HG02970 (cell line): ENCODE measurements at regions not wholly inside any gene's neighbourhood (a gene's known extent, or its start where the extent isn't known, plus 50 kb on each side); places are given as distances from the start of the nearest gene placed in this dataset.
"Not testable (repeated sequence)": the region's sequence is repeated elsewhere in the genome, so short reads cannot be mapped to it uniquely, and the experiment has no call there.

Experiments
- ATAC-seq: cut with Tn5 transposase; IDR thresholded peaks from one replicate; pipeline ENCODE4 v1.9.1; 2021; ENCODE audit warnings: mild to moderate bottlenecking, moderate library complexity, moderate number of reproducible peaks; ENCODE audit not compliant: unreplicated experiment, low FRiP score

GRCh38 chr2:215726070-215726469 lies 287.3 kb downstream of the MREG start:
- ATAC-seq, result no peak

- no peak for ATAC-seq
Observed at GRCh38 chr2:215724146-215724545, 288.3 kb upstream of the FN1 start.

GRCh38 chr2:215723631-215724011 lies 287.8 kb upstream of the FN1 start:
- ATAC-seq, result no peak

DNA sequence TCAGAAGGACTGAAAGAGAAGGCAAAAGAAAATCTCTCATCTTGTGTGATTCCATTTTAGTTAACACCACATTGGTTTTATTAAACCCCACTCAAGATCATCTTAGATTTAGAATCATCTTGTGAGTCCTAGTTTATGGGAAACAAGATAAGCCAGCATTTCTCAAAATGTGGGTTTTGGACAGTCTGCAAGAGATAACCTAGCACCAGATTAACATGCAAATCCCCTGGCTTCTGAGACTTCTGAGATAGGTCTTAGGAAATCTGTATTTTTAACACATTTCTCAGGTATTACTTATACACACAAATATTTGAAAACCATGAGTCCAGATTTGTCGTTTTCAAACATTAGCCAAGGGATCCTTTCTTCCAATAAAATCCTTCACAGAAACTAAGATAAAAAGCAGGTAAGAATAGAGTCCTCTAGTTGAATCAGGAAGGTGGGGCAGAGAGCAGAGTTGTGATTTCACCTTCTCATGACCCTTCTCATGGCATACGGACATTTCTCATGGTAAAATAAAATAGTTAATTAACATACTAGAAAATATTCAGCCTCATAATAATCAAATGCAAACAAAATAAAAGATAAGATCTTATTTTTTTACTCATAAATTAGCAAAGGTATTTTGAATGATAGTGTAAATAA lies 287.2 kb upstream of the FN1 start:
- ATAC-seq, result no peak

GRCh38 chr2:215722125-215722524 lies 286.3 kb upstream of the FN1 start:
- no peak for ATAC-seq

- not testable (repeated sequence) for ATAC-seq
Observed at GRCh38 chr2:215721515-215721914, 285.6 kb upstream of the FN1 start.

DNA sequence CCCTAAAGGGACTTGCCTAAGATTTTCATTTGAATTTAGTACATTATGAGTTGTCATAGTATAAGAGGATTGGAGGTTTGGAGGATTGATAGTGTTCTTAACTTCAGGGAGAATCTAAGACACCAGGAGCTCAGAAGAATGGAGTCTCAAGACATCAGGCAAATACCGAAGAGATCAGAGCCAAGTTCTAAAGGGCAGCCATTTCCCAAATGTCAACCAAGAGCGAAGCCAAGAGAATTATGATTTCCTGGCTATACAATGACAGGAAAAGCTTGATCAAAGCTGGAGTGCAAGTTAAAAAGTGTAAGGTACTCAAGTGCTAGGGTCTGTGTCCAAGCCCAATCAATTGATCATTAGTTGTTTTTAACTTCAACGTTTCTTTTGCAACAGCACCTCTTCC lies 283.0 kb upstream of the FN1 start:
- ATAC-seq, result no peak

DNA sequence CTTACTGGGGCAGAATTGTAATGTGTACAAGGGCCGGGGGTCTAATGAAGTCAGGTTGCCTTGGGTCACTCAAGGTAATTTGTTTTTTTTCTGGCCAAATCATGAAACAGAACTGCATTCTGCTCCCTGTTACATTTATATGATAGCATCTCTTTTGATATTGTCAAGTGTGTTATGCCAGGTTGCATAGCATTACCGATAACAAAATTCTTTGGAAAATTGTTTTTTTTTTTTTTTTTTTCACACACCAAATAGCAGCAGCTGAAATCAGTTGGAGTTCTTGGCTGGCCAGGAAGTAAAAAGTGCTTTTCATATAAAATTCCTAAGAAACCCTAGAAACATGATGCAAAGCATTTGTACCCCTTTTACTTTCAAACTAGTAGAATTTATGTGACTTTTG lies 282.6 kb upstream of the FN1 start:
- no peak for ATAC-seq

DNA sequence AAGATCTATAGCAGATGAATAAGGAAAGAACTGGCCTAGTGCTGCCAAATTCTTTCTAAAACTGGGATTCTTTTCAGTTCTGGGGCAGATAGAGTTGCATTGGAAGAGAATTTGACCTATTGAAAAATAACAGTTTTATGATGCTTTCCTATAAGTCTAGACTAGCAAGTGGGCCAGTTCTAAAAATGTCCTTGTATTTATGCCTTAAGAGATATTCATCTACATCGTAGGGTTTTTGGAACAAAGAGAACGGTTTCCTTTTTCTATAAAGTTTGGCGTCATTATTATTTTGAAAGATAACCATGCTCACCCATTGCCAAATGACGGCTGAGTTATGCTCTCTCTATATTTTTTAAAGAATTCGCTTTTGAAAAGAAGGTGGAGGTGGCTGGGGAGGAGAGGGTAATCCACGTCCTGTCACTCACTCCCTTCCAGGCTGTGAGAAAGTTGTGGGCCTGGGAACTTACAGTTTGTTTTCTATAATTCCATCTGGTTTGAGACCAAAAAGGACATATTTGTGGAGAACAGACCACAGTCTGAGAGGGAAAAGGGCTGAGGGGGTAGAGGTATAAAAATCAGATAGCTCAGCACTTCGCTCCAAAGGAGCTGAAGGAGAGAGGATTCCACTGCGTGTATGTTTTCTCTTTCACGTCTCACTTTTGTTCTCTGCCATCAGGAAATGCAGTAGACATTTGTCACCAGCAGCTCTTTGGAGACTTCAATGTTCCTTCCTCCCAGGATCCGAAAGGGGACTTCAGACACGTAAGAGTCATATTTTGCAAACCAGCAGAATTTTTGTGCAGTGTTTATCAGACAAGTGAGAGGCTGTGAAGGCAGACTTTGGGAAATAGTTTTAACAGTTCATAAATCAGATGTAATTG lies 281.9 kb upstream of the FN1 start:
- no peak for ATAC-seq

DNA sequence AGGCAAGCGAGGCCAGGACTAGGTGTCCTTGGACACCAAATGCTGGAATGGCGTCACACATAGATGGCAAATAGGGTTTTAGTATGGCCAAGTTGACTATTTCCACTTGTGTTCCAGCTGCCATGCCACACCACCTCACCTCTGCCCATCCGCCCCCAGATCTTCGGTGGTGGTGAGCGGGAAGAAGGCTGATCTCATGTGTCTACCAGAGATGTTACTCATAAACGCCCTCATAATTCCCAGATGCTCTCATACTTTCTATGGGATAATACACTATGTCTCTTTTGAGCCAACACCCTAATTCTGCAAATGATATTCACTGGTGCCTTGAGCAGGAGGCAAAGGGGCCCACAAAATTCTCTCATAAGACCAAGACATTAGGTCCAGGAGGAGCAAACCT lies 281.1 kb upstream of the FN1 start:
- no peak for ATAC-seq

DNA sequence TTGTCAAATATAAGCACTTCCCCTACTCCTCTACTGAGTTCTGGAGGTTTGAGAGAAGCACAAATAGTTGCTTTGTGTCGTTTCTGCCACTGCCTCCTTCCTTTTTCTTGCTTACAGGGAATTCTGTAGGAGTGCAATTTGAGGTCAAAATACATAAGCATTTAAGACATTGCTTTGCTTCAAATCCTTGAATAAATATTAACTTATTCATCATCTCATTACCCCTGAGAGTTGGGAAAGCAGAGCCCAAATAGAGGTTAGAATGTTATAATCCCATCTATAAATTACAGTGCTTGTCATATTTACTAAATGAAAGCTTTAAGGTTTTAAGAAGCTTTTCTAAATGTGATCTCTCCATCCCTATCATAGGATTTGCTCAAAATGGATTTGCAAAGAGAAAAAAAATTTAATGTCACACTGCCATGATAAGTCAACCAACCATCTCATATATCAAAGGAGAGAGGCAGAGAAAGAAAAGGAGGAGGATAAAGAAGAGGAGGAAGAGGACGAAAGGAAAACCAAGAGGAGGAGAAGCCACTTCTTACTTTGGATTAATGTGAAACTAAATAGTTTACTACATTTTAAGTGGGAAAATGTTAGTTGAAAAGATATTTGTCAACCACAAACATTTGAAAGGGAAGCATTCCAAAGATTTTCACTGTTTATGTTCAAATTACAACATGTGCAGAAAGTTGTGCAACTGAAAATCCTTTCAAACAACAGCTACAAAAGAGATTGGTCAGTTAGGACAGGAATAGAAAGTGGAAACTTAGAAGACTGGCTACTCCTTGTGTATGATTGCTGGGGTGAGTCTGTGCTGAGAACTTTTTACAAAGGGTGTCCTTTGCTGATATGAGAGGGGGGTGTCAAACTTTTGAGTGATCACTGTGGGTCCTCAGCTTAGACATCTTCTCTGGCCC lies 277.3 kb upstream of the FN1 start:
- ATAC-seq, result no peak

- no peak for ATAC-seq
Observed at GRCh38 chr2:215712219-215712868, 276.5 kb upstream of the FN1 start.

GRCh38 chr2:215711471-215712034 lies 275.7 kb upstream of the FN1 start:
- no peak for ATAC-seq

DNA sequence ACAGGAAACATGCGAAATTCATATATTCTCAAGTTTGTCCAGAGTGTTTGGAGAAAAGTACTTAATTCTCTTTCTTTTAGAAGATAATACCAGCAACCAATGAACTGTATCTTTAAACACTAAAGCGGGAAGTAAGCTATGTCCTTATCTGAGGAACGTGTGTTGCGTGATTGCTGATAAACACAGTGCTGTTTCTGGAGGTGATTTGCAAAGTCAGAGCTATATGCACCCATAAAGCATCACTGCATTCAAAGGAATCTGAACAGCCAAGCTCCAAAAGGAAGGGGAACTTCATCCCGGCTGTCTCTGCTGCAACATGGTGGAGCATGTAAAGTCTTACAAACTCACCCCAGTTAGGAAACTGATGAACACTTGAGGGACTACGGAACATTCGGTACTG lies 271.7 kb upstream of the FN1 start:
- no peak for ATAC-seq

GRCh38 chr2:215705771-215706361 lies 270.0 kb upstream of the FN1 start:
- no peak for ATAC-seq

DNA sequence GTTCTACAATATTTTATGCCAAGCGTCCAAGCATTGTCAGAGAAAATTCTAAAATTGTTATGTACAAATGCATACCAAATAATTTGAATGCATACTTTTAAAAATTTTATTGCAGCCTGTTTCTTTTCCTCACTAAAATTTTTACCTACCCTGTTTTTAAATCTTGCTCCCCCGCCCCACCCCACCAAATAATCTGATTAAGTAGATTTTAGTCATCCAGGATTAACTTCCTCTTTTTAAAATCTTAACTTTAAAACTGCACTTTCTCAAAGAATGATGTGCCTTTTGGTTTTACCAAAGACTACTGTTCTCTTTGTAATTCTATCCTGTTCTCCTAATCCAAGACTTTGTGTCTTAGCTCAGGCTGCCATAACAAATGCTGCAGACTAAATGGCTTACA lies 269.4 kb upstream of the FN1 start:
- ATAC-seq, result no peak

GRCh38 chr2:215702116-215702902 lies 266.4 kb upstream of the FN1 start:
- no peak for ATAC-seq

- ATAC-seq, result no peak
Observed at GRCh38 chr2:215699700-215700538, 264.1 kb upstream of the FN1 start.
